ENCODE measurements at regions not wholly inside any gene's neighbourhood (a gene's known extent, or its start where the extent isn't known, plus 50 kb on each side); places are given as distances from the start of the nearest gene placed in this dataset.

- Histone ChIP-seq H3K9me2 (no peaks in the 10 kb centered on the region), H4K20me1 (ENCODE audit: insufficient read depth) (no peaks in the 10 kb centered on the region), H3K36me3 (replicated peaks in 1 of 2; ENCODE audit: control insufficient read depth in 1 of 2, insufficient read depth in 2 of 2, low read length in 1 of 2) (no peaks in the 10 kb centered on the region), H3F3A (replicated peaks; ENCODE audit: insufficient read depth) (no peaks in the 10 kb centered on the region), H2AFZ (ENCODE audit: low read depth) (no peak overlapping the region), H3K9ac (no peak overlapping the region), H3K79me2 (ENCODE audit: insufficient read depth) (no peaks in the 10 kb centered on the region), H3K4me2 (no peak overlapping the region), H3K27me3 (ENCODE audit: insufficient read depth) (no peaks in the 10 kb centered on the region), H3K9me3 (no peaks in the 10 kb centered on the region), H3K27ac (ENCODE audit: low read depth in 2 of 2, low read length in 1 of 2) (no peak overlapping the region), H3K4me3 (ENCODE audit: low read depth in 2 of 2, low read length in 1 of 2) (no peak overlapping the region), H3K4me1 (ENCODE audit: control insufficient read depth in 1 of 2, insufficient read depth in 2 of 2, low read depth in 1 of 2, low read length in 1 of 2) (no peaks in the 10 kb centered on the region)
- DNase-seq, result no peak
- no peak for TF ChIP-seq FOXJ3 (CRISPR knock-in tag; IDR thresholded peaks at IDR 0.05)
- TF ChIP-seq GABPA (IDR thresholded peaks at IDR 0.05; ENCODE audit: low read depth), result no peak
- TF ChIP-seq RXRA (IDR thresholded peaks at IDR 0.05; ENCODE audit: borderline replicate concordance, low read depth), result no peak
- TF ChIP-seq GATA2 (CRISPR knock-in tag; IDR thresholded peaks at IDR 0.05), result no peak
- TF ChIP-seq FOXM1 (IDR thresholded peaks at IDR 0.05; ENCODE audit: low read depth), result no peak
- TF ChIP-seq YY1 (IDR thresholded peaks at IDR 0.05; ENCODE audit: low read depth), result no peak
- TF ChIP-seq TAF1 (IDR thresholded peaks at IDR 0.05; ENCODE audit: borderline replicate concordance, low read depth, low read length), result no peak
- no peak for TF ChIP-seq NRF1 (IDR thresholded peaks at IDR 0.05; ENCODE audit: low read depth, low read length)
- TF ChIP-seq ZBTB33 (IDR thresholded peaks at IDR 0.05; ENCODE audit: borderline replicate concordance, low read depth), result no peak
- no peak for TF ChIP-seq REST (IDR thresholded peaks at IDR 0.05; ENCODE audit: low read depth, low read length)
- no peak for TF ChIP-seq POLR2AphosphoS5 (IDR thresholded peaks at IDR 0.05; ENCODE audit: low read depth, low read length)
- TF ChIP-seq USF1 (IDR thresholded peaks at IDR 0.05; ENCODE audit: borderline replicate concordance, low read depth), result no peak
- 48% methylated on average over 1 of the region's 1 CpG for WGBS (ENCODE audit: low lambda C conversion rate)
- ChIA-PET CTCF (interaction anchor here (2.8 to 4.3 kb wide), 2 partner anchors 9 to 254 kb away, joined by 11 to 29 read pairs; no protein-coding TSS in a partner anchor), POLR2A (no interaction called here)
These were observed 307.9 kb upstream of the IGFBP7 start for GRCh38 chr4:57418133-57418532.

All from SK-N-SH (cell line).